ENCODE measurements at regions not wholly inside any gene's neighbourhood (a gene's known extent, or its start where the extent isn't known, plus 50 kb on each side); places are given as distances from the start of the nearest gene placed in this dataset.

DNA sequence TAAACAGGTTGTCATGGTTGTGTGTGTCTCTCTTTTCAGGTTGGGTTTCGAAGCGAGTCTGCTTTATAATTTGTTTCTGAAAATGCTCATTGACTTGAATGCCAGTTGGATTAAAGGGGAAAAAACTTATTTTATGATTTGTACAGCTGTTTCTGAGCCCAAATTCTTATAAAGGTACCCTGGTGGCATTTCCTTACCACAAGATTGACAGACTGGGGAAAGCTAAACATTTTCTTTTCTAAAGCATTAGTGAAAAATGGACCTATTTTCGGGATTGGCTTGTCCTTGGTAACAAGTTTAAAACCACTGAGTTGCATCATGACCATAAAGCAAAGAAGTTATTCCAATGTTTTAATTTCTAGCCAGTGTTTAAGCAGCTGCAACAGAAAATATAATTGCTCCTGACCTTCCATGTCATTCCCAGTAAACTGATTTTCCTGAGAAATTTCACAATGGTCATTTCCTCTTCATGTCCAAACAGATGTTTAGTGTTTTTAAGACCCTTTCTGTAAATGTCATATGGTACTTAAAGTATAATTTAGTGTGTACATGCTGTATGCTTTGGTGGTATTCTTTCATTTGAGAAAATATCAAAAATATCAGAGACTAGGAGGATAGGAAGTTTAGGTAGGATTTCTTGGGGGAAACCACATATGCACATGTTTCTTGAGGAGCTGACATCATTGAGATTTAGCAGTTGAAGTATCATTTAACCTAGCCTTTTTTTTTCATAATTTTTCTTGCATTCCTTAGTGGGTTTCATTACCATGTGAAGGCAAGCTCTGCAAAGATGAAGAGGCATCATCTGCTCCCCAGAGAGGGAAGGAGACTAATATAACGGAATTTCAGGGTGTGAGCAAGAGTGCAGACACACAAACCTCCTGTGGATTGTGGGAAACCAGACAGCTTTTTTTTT, 667.1 kb upstream of the RGMB start:
- Histone ChIP-seq H3K4me1 (ENCODE audit: insufficient read depth) (no peaks in the 10 kb centered on the region), H3K4me3 (ENCODE audit: low read depth, low read length) (no peak overlapping the region), H3K36me3 (ENCODE audit: insufficient read depth) (no peaks in the 10 kb centered on the region), H3K27ac (ENCODE audit: low read depth) (no peak overlapping the region)
- DNase-seq (ENCODE audit: extremely low spot score): no peak
- 74% methylated on average over 4 of the region's 4 CpGs for WGBS

GRCh38 chr5:98108497-98108896, 665.0 kb upstream of the RGMB start:
- no peak overlapping the region for H3K4me3 ChIP-seq (ENCODE audit: low read depth, low read length)
- WGBS: 72% methylated on average over 1 of the region's 1 CpG
- H3K27ac ChIP-seq (ENCODE audit: low read depth): no peak overlapping the region
- H3K4me1 ChIP-seq (ENCODE audit: insufficient read depth): no peaks in the 10 kb centered on the region
- no peak for DNase-seq (ENCODE audit: extremely low spot score)
- H3K36me3 ChIP-seq (ENCODE audit: insufficient read depth): no peaks in the 10 kb centered on the region

- Histone ChIP-seq H3K27ac (ENCODE audit: low read depth) (no peak overlapping the region), H3K4me1 (ENCODE audit: insufficient read depth) (no peaks in the 10 kb centered on the region), H3K4me3 (ENCODE audit: low read depth, low read length) (no peak overlapping the region), H3K36me3 (ENCODE audit: insufficient read depth) (no peaks in the 10 kb centered on the region)
- no peak for DNase-seq (ENCODE audit: extremely low spot score)
- 80% methylated on average over 2 of the region's 2 CpGs for WGBS
These were observed 663.9 kb upstream of the RGMB start for GRCh38 chr5:98109561-98110006.

DNA sequence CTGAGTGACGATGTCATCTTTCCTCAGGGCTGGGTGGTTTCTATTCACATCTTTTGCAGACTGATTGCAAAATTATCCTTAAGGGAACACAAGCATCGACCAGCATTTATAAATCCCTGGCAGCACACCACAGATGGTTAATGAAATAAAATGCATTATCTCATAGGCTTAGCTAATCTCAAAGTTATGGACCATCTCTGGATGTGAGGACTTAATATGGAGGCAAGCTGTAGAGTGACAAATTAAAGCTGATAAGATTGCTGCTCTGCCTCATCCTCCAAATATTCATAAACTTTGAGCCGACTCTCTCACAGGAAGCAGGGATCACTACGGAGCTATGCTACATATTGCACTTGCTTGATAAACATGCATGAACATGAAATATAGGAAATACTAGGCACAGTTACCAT, 663.2 kb upstream of the RGMB start:
- Histone ChIP-seq H3K36me3 (ENCODE audit: insufficient read depth) (no peaks in the 10 kb centered on the region), H3K4me1 (ENCODE audit: insufficient read depth) (no peaks in the 10 kb centered on the region), H3K27ac (ENCODE audit: low read depth) (no peak overlapping the region), H3K4me3 (ENCODE audit: low read depth, low read length) (no peak overlapping the region)
- DNase-seq (ENCODE audit: extremely low spot score): peak; percentile 17
- 24% methylated on average over 4 of the region's 4 CpGs for WGBS

GRCh38 chr5:98110791-98111190, 662.7 kb upstream of the RGMB start:
- 64% methylated on average over 4 of the region's 4 CpGs for WGBS
- H3K4me3 ChIP-seq (ENCODE audit: low read depth, low read length): no peak overlapping the region
- no peaks in the 10 kb centered on the region for H3K4me1 ChIP-seq (ENCODE audit: insufficient read depth)

DNA sequence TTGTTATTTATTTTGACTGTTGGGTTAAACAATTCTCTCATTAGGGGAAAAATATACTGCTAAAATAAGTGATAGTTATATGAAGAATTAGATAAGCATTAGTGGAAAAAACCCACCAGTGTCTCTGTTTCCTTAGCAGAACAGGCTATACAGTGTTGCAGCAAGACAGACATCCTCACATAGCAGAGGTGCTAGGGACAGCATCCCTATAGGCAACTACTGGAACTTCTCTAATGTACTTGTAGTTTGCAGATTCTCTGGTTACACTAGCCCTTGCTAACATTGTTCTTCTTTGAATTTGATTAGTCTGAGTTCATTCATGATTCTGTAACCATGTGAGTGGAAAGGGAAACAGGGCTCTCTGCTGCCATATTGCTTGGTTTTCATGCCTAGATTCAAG, 661.8 kb upstream of the RGMB start:
- Histone ChIP-seq H3K27ac (ENCODE audit: low read depth) (no peak overlapping the region), H3K4me3 (ENCODE audit: low read depth, low read length) (no peak overlapping the region), H3K36me3 (ENCODE audit: insufficient read depth) (no peaks in the 10 kb centered on the region), H3K4me1 (ENCODE audit: insufficient read depth) (no peaks in the 10 kb centered on the region)
- no peak for DNase-seq (ENCODE audit: extremely low spot score)

More at GRCh38 chr5:98110791-98111190, 662.7 kb upstream of the RGMB start:
- no peak overlapping the region for H3K27ac ChIP-seq (ENCODE audit: low read depth)
- no peaks in the 10 kb centered on the region for H3K36me3 ChIP-seq (ENCODE audit: insufficient read depth)
- no peak for DNase-seq (ENCODE audit: extremely low spot score)

- no peak for DNase-seq (ENCODE audit: extremely low spot score)
- Histone ChIP-seq H3K4me3 (ENCODE audit: low read depth, low read length) (no peak overlapping the region), H3K27ac (ENCODE audit: low read depth) (no peak overlapping the region), H3K36me3 (ENCODE audit: insufficient read depth) (no peaks in the 10 kb centered on the region), H3K4me1 (ENCODE audit: insufficient read depth) (no peaks in the 10 kb centered on the region)
- WGBS: 91% methylated on average over 16 of the region's 16 CpGs
These were observed 652.2 kb upstream of the RGMB start for GRCh38 chr5:98121036-98121936.

DNA sequence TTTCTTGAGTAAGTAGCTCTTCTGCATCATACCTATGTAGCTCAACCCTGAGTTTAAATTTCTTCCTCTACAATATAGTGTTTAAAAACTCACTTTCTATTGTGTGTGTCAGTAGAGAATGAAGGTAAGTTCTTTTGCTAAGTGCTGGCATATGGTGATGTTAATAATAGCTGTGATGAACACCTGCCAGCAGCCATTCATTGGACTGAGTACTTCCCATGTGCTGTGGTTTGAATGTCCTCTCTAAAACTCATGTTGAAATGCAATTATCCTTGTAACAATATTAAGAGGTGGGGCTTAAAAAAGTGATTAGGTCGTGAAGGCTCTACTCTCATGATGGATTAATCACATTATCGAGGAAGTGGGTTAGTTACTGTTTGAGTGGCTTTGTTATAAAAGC, 645.2 kb upstream of the RGMB start:
- WGBS: 82% methylated on average over 2 of the region's 2 CpGs
- Histone ChIP-seq H3K4me3 (ENCODE audit: low read depth, low read length) (no peak overlapping the region), H3K27ac (ENCODE audit: low read depth) (no peak overlapping the region), H3K36me3 (ENCODE audit: insufficient read depth) (no peaks in the 10 kb centered on the region), H3K4me1 (ENCODE audit: insufficient read depth) (no peaks in the 10 kb centered on the region)
- no peak for DNase-seq (ENCODE audit: extremely low spot score)

- Histone ChIP-seq H3K4me3 (ENCODE audit: low read depth, low read length) (no peak overlapping the region), H3K27ac (ENCODE audit: low read depth) (no peak overlapping the region), H3K4me1 (ENCODE audit: insufficient read depth) (no peaks in the 10 kb centered on the region), H3K36me3 (ENCODE audit: insufficient read depth) (no peaks in the 10 kb centered on the region)
- WGBS: 92% methylated on average over 2 of the region's 2 CpGs
- no peak for DNase-seq (ENCODE audit: extremely low spot score)
These were observed 644.6 kb upstream of the RGMB start for GRCh38 chr5:98128846-98129245.

GRCh38 chr5:98130261-98131035, 643.0 kb upstream of the RGMB start:
- no peak overlapping the region for H3K27ac ChIP-seq (ENCODE audit: low read depth)
- no peaks in the 10 kb centered on the region for H3K36me3 ChIP-seq (ENCODE audit: insufficient read depth)
- no peak for DNase-seq (ENCODE audit: extremely low spot score)
- no peaks in the 10 kb centered on the region for H3K4me1 ChIP-seq (ENCODE audit: insufficient read depth)
- WGBS: 60% methylated on average over 5 of the region's 5 CpGs
- no peak overlapping the region for H3K4me3 ChIP-seq (ENCODE audit: low read depth, low read length)

GRCh38 chr5:98144116-98144515, 629.3 kb upstream of the RGMB start:
- Histone ChIP-seq H3K27ac (ENCODE audit: low read depth) (no peak overlapping the region), H3K4me3 (ENCODE audit: low read depth, low read length) (no peak overlapping the region), H3K4me1 (ENCODE audit: insufficient read depth) (no peaks in the 10 kb centered on the region), H3K36me3 (ENCODE audit: insufficient read depth) (no peaks in the 10 kb centered on the region)
- 90% methylated on average over 1 of the region's 1 CpG for WGBS
- no peak for DNase-seq (ENCODE audit: extremely low spot score)

- no peaks in the 10 kb centered on the region for H3K36me3 ChIP-seq (ENCODE audit: insufficient read depth)
- DNase-seq (ENCODE audit: extremely low spot score): no peak
- 94% methylated on average over 2 of the region's 2 CpGs for WGBS
These were observed 628.8 kb upstream of the RGMB start for GRCh38 chr5:98144710-98145109.

GRCh38 chr5:98157368-98157767, 616.1 kb upstream of the RGMB start:
- WGBS: 81% methylated on average over 4 of the region's 4 CpGs

More at GRCh38 chr5:98144710-98145109, 628.8 kb upstream of the RGMB start:
- Histone ChIP-seq H3K4me3 (ENCODE audit: low read depth, low read length) (no peak overlapping the region), H3K4me1 (ENCODE audit: insufficient read depth) (no peaks in the 10 kb centered on the region), H3K27ac (ENCODE audit: low read depth) (no peak overlapping the region)

More at GRCh38 chr5:98157368-98157767, 616.1 kb upstream of the RGMB start:
- Histone ChIP-seq H3K36me3 (ENCODE audit: insufficient read depth) (no peaks in the 10 kb centered on the region), H3K4me1 (ENCODE audit: insufficient read depth) (no peaks in the 10 kb centered on the region), H3K4me3 (ENCODE audit: low read depth, low read length) (no peak overlapping the region), H3K27ac (ENCODE audit: low read depth) (no peak overlapping the region)
- DNase-seq (ENCODE audit: extremely low spot score): no peak
